ENCODE measurements at regions not wholly inside any gene's neighbourhood (a gene's known extent, or its start where the extent isn't known, plus 50 kb on each side); places are given as distances from the start of the nearest gene placed in this dataset.
"Not testable (repeated sequence)": the region's sequence is repeated elsewhere in the genome, so short reads cannot be mapped to it uniquely, and the experiment has no call there.

DNA sequence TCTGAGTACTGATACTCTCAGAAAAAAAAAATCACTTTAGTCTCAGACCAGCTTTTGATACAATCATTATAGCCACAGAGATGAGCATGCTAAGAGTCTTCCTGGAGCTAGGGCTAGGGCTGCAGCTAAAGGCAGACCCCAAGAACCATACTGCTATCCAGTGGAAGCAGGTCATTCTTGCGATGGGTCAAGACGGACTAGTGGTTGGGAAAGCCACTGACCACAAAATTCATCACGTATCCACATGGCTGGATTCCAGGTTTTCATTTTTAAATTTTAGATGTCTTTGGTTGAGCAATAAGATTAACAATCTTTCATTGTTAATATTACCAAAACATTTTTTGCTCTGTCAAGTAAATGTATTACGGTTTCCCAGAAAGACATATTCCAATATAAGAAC, 598.1 kb downstream of the DNAH5 start:
- Histone ChIP-seq H3K4me1 (ENCODE audit: insufficient read depth) (no peaks in the 10 kb centered on the region), H3K4me3 (no peak overlapping the region), H3K27me3 (no peaks in the 10 kb centered on the region), H3K9me3 (ENCODE audit: low read depth) (no peaks in the 10 kb centered on the region), H3K9me2 (replicated peaks; ENCODE audit: insufficient read depth) (no peaks in the 10 kb centered on the region), H3K4me2 (no peak overlapping the region), H3K79me2 (no peaks in the 10 kb centered on the region), H4K20me1 (ENCODE audit: insufficient read depth, poor library complexity, severe bottlenecking) (no peaks in the 10 kb centered on the region), H2AFZ (no peak overlapping the region), H3K27ac (no peak overlapping the region), H3K36me3 (replicated peaks; ENCODE audit: insufficient read depth, low read depth) (no peaks in the 10 kb centered on the region)
- no peak for TF ChIP-seq EZH2 (IDR thresholded peaks at IDR 0.05; ENCODE audit: borderline replicate concordance)
- no peak for DNase-seq (ENCODE audit: low spot score)
- 96% methylated on average over 4 of the region's 4 CpGs for WGBS (ENCODE audit: low lambda C conversion rate, missing lambda C conversion rate)

GRCh38 chr5:13339093-13339492, 605.4 kb downstream of the DNAH5 start:
- Histone ChIP-seq H3K79me2 (no peaks in the 10 kb centered on the region), H3K27ac (no peak overlapping the region), H4K20me1 (ENCODE audit: insufficient read depth, poor library complexity, severe bottlenecking) (no peaks in the 10 kb centered on the region), H3K9me3 (ENCODE audit: low read depth) (no peaks in the 10 kb centered on the region), H3K4me3 (no peak overlapping the region), H3K36me3 (replicated peaks; ENCODE audit: insufficient read depth, low read depth) (no peaks in the 10 kb centered on the region), H3K27me3 (no peaks in the 10 kb centered on the region), H3K9me2 (replicated peaks; ENCODE audit: insufficient read depth) (no peaks in the 10 kb centered on the region), H3K4me1 (ENCODE audit: insufficient read depth) (no peaks in the 10 kb centered on the region), H2AFZ (no peak overlapping the region), H3K4me2 (no peak overlapping the region)
- no peak for DNase-seq (ENCODE audit: low spot score)
- 0% methylated on average over 1 of the region's 1 CpG for WGBS (ENCODE audit: low lambda C conversion rate, missing lambda C conversion rate)
- TF ChIP-seq EZH2 (IDR thresholded peaks at IDR 0.05; ENCODE audit: borderline replicate concordance) (no peak), EZH2phosphoT487 (IDR thresholded peaks at IDR 0.05; ENCODE audit: low read depth, severe bottlenecking, unreplicated experiment) (no peak), CTCF (IDR thresholded peaks at IDR 0.05; ENCODE audit: poor library complexity) (no peak)

DNA sequence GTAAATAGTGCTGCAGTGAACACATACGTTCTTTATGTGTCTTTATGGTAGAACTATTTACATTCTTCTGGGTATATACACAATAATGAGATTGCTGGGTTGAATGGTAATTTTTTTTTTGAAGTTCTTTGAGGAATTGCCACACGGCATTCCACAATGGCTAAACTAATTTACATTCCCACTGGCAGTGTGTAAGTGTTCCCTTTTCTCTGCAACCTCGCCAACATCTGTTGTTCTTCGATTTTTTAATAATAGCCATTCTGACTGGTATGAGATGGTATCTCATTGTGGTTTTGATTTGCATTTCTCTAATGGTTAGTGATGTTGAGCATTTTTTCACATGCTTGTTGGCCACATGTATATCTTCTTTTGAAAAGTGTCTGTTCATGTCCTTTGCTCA, 609.5 kb downstream of the DNAH5 start:
- WGBS (ENCODE audit: low lambda C conversion rate, missing lambda C conversion rate) = 72% methylated on average over 4 of the region's 4 CpGs
- not testable (repeated sequence) for H2AFZ ChIP-seq; H3K9me2 ChIP-seq (replicated peaks; ENCODE audit: insufficient read depth); H3K4me1 ChIP-seq (ENCODE audit: insufficient read depth); H4K20me1 ChIP-seq (ENCODE audit: insufficient read depth, poor library complexity, severe bottlenecking); H3K4me2 ChIP-seq; H3K4me3 ChIP-seq; H3K27ac ChIP-seq; DNase-seq (ENCODE audit: low spot score); H3K9me3 ChIP-seq (ENCODE audit: low read depth); H3K27me3 ChIP-seq; H3K79me2 ChIP-seq; H3K36me3 ChIP-seq (replicated peaks; ENCODE audit: insufficient read depth, low read depth)

DNA sequence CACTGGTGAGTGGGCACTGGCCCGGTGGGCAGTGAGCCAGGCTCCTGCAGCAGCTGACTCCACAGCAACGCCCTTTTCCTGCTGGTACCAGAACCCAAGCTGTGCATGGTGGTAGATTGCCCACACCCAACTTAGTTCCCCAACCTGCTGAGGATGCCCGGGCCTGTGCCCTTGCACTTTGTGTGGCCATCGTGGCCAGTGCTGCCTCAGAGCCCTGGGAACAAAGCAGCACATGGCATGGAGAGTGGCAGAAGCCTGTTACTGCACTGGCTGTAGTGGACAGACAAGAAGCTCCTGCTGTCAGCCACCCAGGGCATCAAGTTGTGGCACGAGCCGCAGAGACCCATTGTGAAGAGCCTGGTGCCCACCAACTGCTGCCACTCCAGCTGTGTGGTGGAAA, 612.9 kb downstream of the DNAH5 start:
- TF ChIP-seq EZH2phosphoT487 (IDR thresholded peaks at IDR 0.05; ENCODE audit: low read depth, severe bottlenecking, unreplicated experiment) = no peak
- no peak for TF ChIP-seq CTCF (IDR thresholded peaks at IDR 0.05; ENCODE audit: poor library complexity)
- no peak for TF ChIP-seq EZH2 (IDR thresholded peaks at IDR 0.05; ENCODE audit: borderline replicate concordance)
- Histone ChIP-seq H3K27ac (no peak overlapping the region), H3K9me3 (ENCODE audit: low read depth) (no peaks in the 10 kb centered on the region), H3K4me2 (no peak overlapping the region), H3K4me1 (ENCODE audit: insufficient read depth) (no peaks in the 10 kb centered on the region), H3K36me3 (replicated peaks; ENCODE audit: insufficient read depth, low read depth) (no peaks in the 10 kb centered on the region), H4K20me1 (ENCODE audit: insufficient read depth, poor library complexity, severe bottlenecking) (no peaks in the 10 kb centered on the region), H3K4me3 (no peak overlapping the region), H2AFZ (no peak overlapping the region), H3K9me2 (replicated peaks; ENCODE audit: insufficient read depth) (no peaks in the 10 kb centered on the region), H3K27me3 (no peaks in the 10 kb centered on the region), H3K79me2 (no peaks in the 10 kb centered on the region)
- 76% methylated on average over 6 of the region's 6 CpGs for WGBS (ENCODE audit: low lambda C conversion rate, missing lambda C conversion rate)
- no peak for DNase-seq (ENCODE audit: low spot score)

DNA sequence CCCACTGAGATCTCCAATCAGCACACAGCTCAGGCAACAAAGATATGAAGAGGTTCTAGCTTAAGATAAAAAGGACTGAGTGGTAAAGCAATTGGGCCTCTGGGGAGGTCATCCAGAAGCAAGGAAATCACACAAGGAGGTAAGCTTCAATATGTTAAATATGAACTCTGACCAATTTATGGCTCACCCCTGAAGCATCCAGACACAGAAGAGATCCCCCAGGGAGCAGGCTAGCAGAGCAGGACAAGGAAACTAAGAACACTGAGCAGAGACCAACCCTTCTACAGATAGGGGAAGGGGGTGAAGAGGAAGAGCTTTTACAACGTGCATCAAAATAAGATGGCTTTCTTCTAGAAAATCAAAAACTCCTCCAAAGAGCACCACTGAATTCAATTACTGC, 616.2 kb downstream of the DNAH5 start:
- H3K9me3 ChIP-seq (ENCODE audit: low read depth) = no peaks in the 10 kb centered on the region
- H3K4me2 ChIP-seq = no peak overlapping the region
- H2AFZ ChIP-seq = no peak overlapping the region
- H3K9me2 ChIP-seq (replicated peaks; ENCODE audit: insufficient read depth) = no peaks in the 10 kb centered on the region
- no peak overlapping the region for H3K27ac ChIP-seq
- H3K4me3 ChIP-seq = no peak overlapping the region
- WGBS (ENCODE audit: low lambda C conversion rate, missing lambda C conversion rate) = 75% methylated on average over 1 of the region's 1 CpG
- H3K4me1 ChIP-seq (ENCODE audit: insufficient read depth) = no peaks in the 10 kb centered on the region
- H3K36me3 ChIP-seq (replicated peaks; ENCODE audit: insufficient read depth, low read depth) = no peaks in the 10 kb centered on the region
- no peaks in the 10 kb centered on the region for H3K27me3 ChIP-seq
- TF ChIP-seq EZH2phosphoT487 (IDR thresholded peaks at IDR 0.05; ENCODE audit: low read depth, severe bottlenecking, unreplicated experiment) (no peak), EZH2 (IDR thresholded peaks at IDR 0.05; ENCODE audit: borderline replicate concordance) (no peak), CTCF (IDR thresholded peaks at IDR 0.05; ENCODE audit: poor library complexity) (no peak)
- no peak for DNase-seq (ENCODE audit: low spot score)
- no peaks in the 10 kb centered on the region for H4K20me1 ChIP-seq (ENCODE audit: insufficient read depth, poor library complexity, severe bottlenecking)
- no peaks in the 10 kb centered on the region for H3K79me2 ChIP-seq

All from hepatocyte (in vitro differentiated cells).